GM19452 (cell line): ENCODE measurements at regions not wholly inside any gene's neighbourhood (a gene's known extent, or its start where the extent isn't known, plus 50 kb on each side); places are given as distances from the start of the nearest gene placed in this dataset.
"Not testable (repeated sequence)": the region's sequence is repeated elsewhere in the genome, so short reads cannot be mapped to it uniquely, and the experiment has no call there.

Experiments
- ATAC-seq: cut with Tn5 transposase; IDR thresholded peaks from one replicate; pipeline ENCODE4 v1.9.1; 2021; ENCODE audit not compliant: unreplicated experiment

DNA sequence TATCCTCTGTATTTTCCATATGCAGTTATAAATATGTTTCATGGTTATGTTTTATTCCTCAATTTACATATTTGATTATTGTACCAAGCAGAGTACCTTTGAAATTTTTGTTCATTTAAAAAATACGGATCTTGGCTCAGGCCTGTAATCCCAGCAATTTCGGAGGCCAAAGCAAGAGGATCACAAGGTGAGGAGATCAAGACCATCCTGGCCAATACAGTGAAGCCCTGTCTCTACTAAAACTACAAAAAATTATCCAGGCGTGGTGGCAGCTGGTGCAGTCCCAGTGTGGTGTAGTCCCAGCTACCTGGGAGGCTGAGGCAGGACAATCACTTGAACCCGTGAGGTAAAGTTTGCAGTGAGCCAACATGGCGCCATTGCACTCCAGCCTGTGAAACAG is 251.2 kb upstream of the TPTE start:
- peak; percentile 59 for ATAC-seq

DNA sequence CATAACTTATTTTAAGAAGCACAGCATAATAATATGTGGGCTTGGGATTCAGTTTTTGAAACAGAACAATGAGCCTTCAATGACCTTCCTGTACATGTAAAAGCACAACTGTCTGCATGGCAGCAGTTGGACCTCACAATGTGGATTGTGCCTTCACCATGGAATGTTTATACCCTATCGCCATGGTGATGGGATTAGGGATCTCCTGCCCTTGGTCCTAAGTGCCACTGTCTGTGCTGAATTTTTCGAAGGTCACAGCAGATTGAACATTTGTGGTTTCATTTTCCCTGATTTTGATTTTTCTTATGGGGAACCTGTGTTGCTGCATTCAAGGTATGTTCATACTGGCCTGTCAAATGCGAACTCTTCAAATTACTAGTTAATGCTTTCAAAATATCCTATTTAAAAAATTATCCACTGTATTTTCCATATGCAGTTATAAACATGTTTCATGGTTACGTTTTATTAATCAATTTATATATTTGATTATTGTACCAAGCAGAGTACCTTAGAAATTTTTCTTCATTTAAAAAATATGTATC is 249.6 kb upstream of the TPTE start:
- ATAC-seq: not testable (repeated sequence)

DNA sequence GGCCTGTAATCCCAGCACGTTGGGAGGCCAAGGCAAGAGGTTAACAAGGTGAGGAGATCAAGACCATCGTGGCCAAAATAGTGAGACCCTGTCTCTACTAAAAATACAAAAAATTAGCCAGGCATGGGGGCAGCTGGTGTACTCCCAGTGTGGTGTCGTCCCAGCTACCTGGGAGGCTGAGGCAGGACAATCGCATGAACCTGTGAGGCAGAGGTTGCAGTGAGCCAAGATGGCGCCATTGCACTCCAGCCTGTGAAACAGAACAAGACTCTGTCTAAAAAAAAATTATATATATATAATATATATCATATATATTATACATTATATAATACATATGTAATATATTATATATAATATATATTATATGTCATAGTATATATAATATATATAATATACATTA is 249.2 kb upstream of the TPTE start:
- ATAC-seq: peak; percentile 60

DNA sequence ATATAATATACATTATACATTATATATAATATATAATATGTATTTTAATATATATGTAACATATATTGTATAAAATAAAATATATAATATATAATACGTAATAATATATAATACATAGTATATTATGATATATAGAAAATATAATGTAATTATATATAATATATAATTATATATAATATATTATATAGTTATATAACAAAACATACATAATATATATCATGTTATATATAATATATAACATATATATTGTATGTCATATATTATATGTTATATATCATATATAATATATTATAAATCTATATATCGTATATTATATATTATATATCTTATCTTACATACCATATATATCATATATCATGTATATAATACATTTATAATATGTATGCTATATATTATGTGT is 248.2 kb upstream of the TPTE start:
- ATAC-seq: no peak

DNA sequence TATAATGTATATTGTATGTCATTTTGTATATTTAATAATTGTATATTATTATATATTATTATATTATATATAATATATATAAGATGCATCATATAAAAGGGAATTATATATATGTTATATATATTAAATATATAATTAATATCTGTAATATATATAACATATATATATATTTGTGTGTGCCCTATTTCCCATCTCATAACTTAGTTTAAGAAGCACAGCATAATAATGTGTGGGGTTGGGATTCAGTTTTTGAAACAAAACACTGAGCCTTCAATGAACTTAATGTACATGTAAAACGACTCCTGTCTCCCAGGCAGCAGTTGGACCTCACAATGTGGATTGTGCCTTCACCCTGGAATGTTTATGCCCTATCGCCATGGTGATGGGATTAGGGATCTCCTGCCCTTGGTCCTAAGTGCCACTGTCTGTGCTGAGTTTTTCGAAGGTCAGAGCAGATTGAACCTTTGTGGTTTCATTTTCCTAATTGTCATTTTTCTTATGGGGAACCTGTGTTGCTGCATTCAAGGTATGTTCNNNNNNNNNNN is 247.5 kb upstream of the TPTE start:
- ATAC-seq: peak; percentile 73
